ENCODE measurements at regions not wholly inside any gene's neighbourhood (a gene's known extent, or its start where the extent isn't known, plus 50 kb on each side); places are given as distances from the start of the nearest gene placed in this dataset.
A peak's percentile ranks its signal among the peaks of the same experiment; 100 is the strongest.

DNA sequence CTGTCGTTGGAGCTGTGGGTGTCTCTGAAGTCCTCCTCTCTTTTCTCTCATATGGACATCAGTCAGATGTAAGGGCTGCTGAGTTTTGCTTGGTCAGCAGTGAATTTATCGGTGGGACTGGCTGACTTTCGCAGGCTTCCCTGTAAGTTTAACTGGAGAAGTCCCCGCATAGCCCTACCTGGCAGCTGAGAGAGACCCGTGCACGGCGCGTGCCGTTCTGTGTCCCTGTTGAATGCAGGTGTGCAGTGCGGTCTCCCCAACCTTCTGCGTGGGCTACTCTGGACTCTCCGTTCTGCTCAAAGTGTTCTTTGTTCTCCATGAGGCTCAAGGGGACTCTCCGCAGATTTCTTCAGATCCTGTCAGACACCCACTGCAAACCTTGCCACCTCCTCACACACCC lies 252.9 kb downstream of the COL4A1 start:
- TF ChIP-seq MAFK (IDR thresholded peaks at IDR 0.05; ENCODE audit: partially characterized antibody) (peak; percentile 3), ESRRA (IDR thresholded peaks at IDR 0.05; ENCODE audit: borderline replicate concordance, low read length) (no peak)
- FAIRE-seq = no peak

DNA sequence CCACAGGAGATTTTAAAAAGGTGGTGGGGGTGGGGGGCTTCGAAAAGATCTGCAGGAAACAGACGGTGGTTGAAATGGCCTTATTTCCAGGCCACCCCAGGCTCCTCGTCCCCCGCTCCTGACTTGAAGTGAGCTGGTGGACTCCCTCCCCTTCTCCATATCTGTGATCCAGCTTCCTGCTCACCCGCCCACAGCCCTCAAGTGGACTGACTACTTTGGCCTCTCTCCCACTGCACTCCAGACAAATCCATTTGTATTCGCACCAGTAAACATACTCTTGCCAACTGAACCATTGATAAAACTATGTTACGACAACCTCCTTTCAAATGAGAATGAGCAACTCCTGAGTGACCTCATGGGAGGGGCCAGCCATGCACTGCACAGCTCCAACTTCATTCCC lies 259.5 kb downstream of the COL4A1 start:
- 84% methylated on average over 7 of the region's 7 CpGs for WGBS (ENCODE audit: missing lambda C conversion rate)
- Histone ChIP-seq H3K27ac (no peak overlapping the region), H3K4me1 (no peaks in the 10 kb centered on the region), H3K9me3 (no peaks in the 10 kb centered on the region), H3K4me3 (no peak overlapping the region), H3K4me2 (no peak overlapping the region)
- ChIA-PET POLR2A (no interaction called here), CTCF (no interaction called here)
- ATAC-seq (no peak), DNase-seq (ENCODE audit: low read depth in 1 of 2, low spot score in 1 of 2) (no peak), FAIRE-seq (no peak)
- TF ChIP-seq KDM5A (IDR thresholded peaks at IDR 0.05) = no peak
- no peak for TF ChIP-seq NPAS2 (CRISPR knock-in tag; IDR thresholded peaks at IDR 0.05; ENCODE audit: borderline replicate concordance)

More for the DNA sequence above, 252.9 kb downstream of the COL4A1 start:
- 85% methylated on average over 8 of the region's 13 CpGs for WGBS (ENCODE audit: missing lambda C conversion rate)
- ChIA-PET CTCF (no interaction called here), POLR2A (no interaction called here)
- DNase-seq (ENCODE audit: low read depth in 1 of 2, low spot score in 1 of 2) (no peak), ATAC-seq (no peak)
- H3K4me1 ChIP-seq = no peaks in the 10 kb centered on the region
- no peaks in the 10 kb centered on the region for H3K9me3 ChIP-seq
- H3K4me2 ChIP-seq = no peak overlapping the region
- H3K4me3 ChIP-seq = no peak overlapping the region
- no peak overlapping the region for H3K27ac ChIP-seq

DNA sequence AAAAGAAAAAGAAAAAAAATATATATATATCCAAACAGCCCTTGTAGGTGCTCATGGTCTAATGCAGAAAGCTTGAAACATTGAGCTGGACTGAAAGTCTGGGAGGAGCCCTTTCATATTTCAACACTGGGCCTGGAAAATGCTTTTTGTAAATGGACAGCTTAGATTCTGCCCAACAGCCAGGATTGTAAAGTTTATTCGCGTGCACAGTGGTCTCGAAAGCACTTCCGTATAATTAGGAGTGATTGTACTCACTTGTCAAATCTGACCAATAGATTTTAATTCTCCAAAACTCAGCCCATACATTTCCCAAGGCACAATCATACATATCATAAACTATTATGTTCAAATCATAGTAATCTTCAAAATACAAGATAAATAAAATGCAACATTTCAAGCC lies 260.1 kb downstream of the COL4A1 start:
- ChIA-PET POLR2A (no interaction called here), CTCF (no interaction called here)
- Histone ChIP-seq H3K4me2 (no peak overlapping the region), H3K4me3 (no peak overlapping the region), H3K27ac (no peak overlapping the region), H3K4me1 (no peaks in the 10 kb centered on the region), H3K9me3 (no peaks in the 10 kb centered on the region)
- DNase-seq (ENCODE audit: low read depth in 1 of 2, low spot score in 1 of 2) (no peak), ATAC-seq (no peak), FAIRE-seq (no peak)
- 97% methylated on average over 4 of the region's 4 CpGs for WGBS (ENCODE audit: missing lambda C conversion rate)
- TF ChIP-seq HOXB5 (CRISPR knock-in tag; IDR thresholded peaks at IDR 0.05) = no peak
- TF ChIP-seq HOXA7 (CRISPR knock-in tag; IDR thresholded peaks at IDR 0.05) = no peak

DNA sequence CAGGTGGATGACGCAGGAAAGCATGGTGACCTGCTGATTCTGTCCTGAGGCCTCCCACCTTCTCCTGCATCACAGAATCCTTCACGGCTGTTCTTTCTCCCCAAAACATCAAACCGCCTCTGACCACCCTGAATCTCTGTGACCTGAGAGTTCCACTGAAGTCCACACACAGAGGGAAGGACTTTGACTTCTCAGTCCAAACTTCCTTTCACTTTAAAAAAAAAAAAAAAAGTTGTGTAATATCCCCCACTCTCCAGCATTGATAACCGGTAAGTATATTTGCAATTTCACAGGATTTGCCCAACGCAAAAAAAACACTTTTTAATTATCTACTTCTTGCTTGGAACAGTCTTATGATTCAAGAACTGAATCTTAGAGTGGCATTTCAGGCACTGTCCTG lies 259.5 kb upstream of the IRS2 start:
- CTCF ChIA-PET = no interaction called here
- TF ChIP-seq NFE2L2 (conservative IDR thresholded peaks at IDR 0.05; ENCODE audit: low read length) (no peak), HEYL (CRISPR knock-in tag; IDR thresholded peaks at IDR 0.05) (no peak), POLR2AphosphoS2 (conservative IDR thresholded peaks at IDR 0.05; ENCODE audit: low read length) (no peak), RCOR1 (IDR thresholded peaks at IDR 0.05; ENCODE audit: low read depth, low read length) (no peak), CBX2 (IDR thresholded peaks at IDR 0.05; ENCODE audit: borderline replicate concordance, low read depth) (no peak), ZFP36 (IDR thresholded peaks at IDR 0.05; ENCODE audit: borderline replicate concordance, partially characterized antibody) (no peak)
- TF ChIP-seq, protein P1, sequence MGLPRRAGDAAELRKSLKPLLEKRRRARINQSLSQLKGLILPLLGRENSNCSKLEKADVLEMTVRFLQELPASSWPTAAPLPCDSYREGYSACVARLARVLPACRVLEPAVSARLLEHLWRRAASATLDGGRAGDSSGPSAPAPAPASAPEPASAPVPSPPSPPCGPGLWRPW (IDR thresholded peaks at IDR 0.05) = no peak
- TF ChIP-seq, protein P2, sequence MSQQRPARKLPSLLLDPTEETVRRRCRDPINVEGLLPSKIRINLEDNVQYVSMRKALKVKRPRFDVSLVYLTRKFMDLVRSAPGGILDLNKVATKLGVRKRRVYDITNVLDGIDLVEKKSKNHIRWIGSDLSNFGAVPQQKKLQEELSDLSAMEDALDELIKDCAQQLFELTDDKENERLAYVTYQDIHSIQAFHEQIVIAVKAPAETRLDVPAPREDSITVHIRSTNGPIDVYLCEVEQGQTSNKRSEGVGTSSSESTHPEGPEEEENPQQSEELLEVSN (IDR thresholded peaks at IDR 0.05; ENCODE audit: borderline replicate concordance, low read depth) = no peak
- TF ChIP-seq, protein P3, sequence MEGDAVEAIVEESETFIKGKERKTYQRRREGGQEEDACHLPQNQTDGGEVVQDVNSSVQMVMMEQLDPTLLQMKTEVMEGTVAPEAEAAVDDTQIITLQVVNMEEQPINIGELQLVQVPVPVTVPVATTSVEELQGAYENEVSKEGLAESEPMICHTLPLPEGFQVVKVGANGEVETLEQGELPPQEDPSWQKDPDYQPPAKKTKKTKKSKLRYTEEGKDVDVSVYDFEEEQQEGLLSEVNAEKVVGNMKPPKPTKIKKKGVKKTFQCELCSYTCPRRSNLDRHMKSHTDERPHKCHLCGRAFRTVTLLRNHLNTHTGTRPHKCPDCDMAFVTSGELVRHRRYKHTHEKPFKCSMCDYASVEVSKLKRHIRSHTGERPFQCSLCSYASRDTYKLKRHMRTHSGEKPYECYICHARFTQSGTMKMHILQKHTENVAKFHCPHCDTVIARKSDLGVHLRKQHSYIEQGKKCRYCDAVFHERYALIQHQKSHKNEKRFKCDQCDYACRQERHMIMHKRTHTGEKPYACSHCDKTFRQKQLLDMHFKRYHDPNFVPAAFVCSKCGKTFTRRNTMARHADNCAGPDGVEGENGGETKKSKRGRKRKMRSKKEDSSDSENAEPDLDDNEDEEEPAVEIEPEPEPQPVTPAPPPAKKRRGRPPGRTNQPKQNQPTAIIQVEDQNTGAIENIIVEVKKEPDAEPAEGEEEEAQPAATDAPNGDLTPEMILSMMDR (IDR thresholded peaks at IDR 0.05) = no peak
- POLR2A ChIA-PET = no interaction called here
- no peak for FAIRE-seq
- no peak overlapping the region for H3K4me3 ChIP-seq
- no peak for ATAC-seq
- H3K4me2 ChIP-seq = no peak overlapping the region
- no peaks in the 10 kb centered on the region for H3K9me3 ChIP-seq
- H3K27ac ChIP-seq = no peak overlapping the region
- H3K4me1 ChIP-seq = no peaks in the 10 kb centered on the region
- WGBS (ENCODE audit: missing lambda C conversion rate) = 91% methylated on average over 5 of the region's 5 CpGs
- no peak for DNase-seq (ENCODE audit: low read depth in 1 of 2, low spot score in 1 of 2)

DNA sequence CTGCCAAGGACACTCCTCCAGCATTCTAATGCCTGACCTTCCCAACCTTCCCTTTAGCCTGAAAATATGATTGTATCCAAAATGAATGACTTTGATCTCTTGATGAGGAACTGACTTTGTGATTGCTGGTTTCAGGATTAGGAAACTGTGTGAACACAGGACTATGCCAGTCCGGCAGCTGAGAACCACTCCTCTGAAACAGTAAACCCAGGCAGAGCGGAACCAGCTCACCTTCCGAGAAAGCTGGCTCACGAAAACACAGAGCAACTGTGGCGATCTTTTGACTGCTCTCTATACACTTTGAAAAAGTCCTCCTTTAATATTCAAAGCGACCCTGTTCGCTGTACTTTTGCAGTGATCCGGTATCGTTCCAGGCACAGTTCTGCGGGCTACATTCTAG lies 258.8 kb upstream of the IRS2 start:
- H3K27ac ChIP-seq = no peak overlapping the region
- no peak for DNase-seq (ENCODE audit: low read depth in 1 of 2, low spot score in 1 of 2)
- ChIA-PET POLR2A (no interaction called here), CTCF (no interaction called here)
- H3K9me3 ChIP-seq = no peaks in the 10 kb centered on the region
- no peak overlapping the region for H3K4me3 ChIP-seq
- 94% methylated on average over 10 of the region's 10 CpGs for WGBS (ENCODE audit: missing lambda C conversion rate)
- TF ChIP-seq, protein P1 (IDR thresholded peaks at IDR 0.05) = no peak
- no peak for TF ChIP-seq SREBF2 (IDR thresholded peaks at IDR 0.05)
- TF ChIP-seq RNF2 (IDR thresholded peaks at IDR 0.05; ENCODE audit: borderline replicate concordance, low read depth) = no peak
- TF ChIP-seq EP300 (IDR thresholded peaks at IDR 0.05) = no peak
- TF ChIP-seq MAFK (IDR thresholded peaks at IDR 0.05; ENCODE audit: partially characterized antibody) = no peak
- no peak for TF ChIP-seq FOSL2 (IDR thresholded peaks at IDR 0.05)
- no peak for TF ChIP-seq FOSL2 (CRISPR knock-in tag; IDR thresholded peaks at IDR 0.05)
- TF ChIP-seq HOXA7 (CRISPR knock-in tag; IDR thresholded peaks at IDR 0.05) = no peak
- TF ChIP-seq, protein P4, sequence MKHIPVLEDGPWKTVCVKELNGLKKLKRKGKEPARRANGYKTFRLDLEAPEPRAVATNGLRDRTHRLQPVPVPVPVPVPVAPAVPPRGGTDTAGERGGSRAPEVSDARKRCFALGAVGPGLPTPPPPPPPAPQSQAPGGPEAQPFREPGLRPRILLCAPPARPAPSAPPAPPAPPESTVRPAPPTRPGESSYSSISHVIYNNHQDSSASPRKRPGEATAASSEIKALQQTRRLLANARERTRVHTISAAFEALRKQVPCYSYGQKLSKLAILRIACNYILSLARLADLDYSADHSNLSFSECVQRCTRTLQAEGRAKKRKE (CRISPR knock-in tag; IDR thresholded peaks at IDR 0.05; ENCODE audit: low read depth) = no peak
- TF ChIP-seq HDAC2 (IDR thresholded peaks at IDR 0.05) = no peak
- TF ChIP-seq PHF8 (IDR thresholded peaks at IDR 0.05; ENCODE audit: borderline replicate concordance, low read depth) = no peak
- no peak for TF ChIP-seq POLR2AphosphoS2 (conservative IDR thresholded peaks at IDR 0.05; ENCODE audit: low read length)
- TF ChIP-seq ZNF302 (CRISPR knock-in tag; IDR thresholded peaks at IDR 0.05) = no peak
- no peak for TF ChIP-seq FOSB (CRISPR knock-in tag; IDR thresholded peaks at IDR 0.05)
- H3K4me2 ChIP-seq = no peak overlapping the region
- FAIRE-seq = no peak
- H3K4me1 ChIP-seq = no peaks in the 10 kb centered on the region
- no peak for ATAC-seq

All from A549 (cell line).